Right atrium auricular region (tissue), 2 donors: ENCODE measurements at regions not wholly inside any gene's neighbourhood (a gene's known extent, or its start where the extent isn't known, plus 50 kb on each side); places are given as distances from the start of the nearest gene placed in this dataset.

Source experiments
- DNase-seq: peaks from one replicate; pipeline ENCODE4 v3.0.0-alpha.2; 2019; ENCODE audit warnings: low spot score
- H3K27ac ChIP-seq, 2 donors: fragments of 200-600 bp; sonication (generic); 1 replicate in 1 of 2; 2 replicates in 1 of 2; pipeline ENCODE4 v1.5.1; 2016 to 2019
- H3K27me3 ChIP-seq, 2 donors: fragments of 200-600 bp; sonication (generic); one replicate each; pipeline versions ENCODE4 v1.5.1 to v1.6.0; 2017 to 2019
- H3K36me3 ChIP-seq: fragments of 200-600 bp; sonication (generic); one replicate; pipeline ENCODE4 v1.5.1; 2016
- H3K4me1 ChIP-seq, 2 donors: fragments of 200-600 bp; sonication (generic); one replicate each; pipeline versions ENCODE4 v1.5.1 to v1.6.0; 2017 to 2019
- H3K4me3 ChIP-seq, 2 donors: fragments of 200-600 bp; sonication (generic); 1 replicate in 1 of 2; 2 replicates in 1 of 2; pipeline ENCODE4 v1.5.1; 2017 to 2019; ENCODE audit warnings: mild to moderate bottlenecking in 1 of 2, moderate library complexity in 1 of 2
- H3K9me3 ChIP-seq, 2 donors: fragments of 200-600 bp; sonication (generic); one replicate each; pipeline ENCODE4 v1.5.1; 2019
- TF ChIP-seq, protein P1 (sequence below), 2 donors: fragments of 200-600 bp; sonication (generic); IDR thresholded peaks; one replicate each; pipeline ENCODE4 v1.5.1; 2019; ENCODE audit warnings: antibody characterized with exemption in 2 of 2

- Histone ChIP-seq H3K27me3 (no peaks in the 10 kb centered on the region), H3K4me3 (no peak overlapping the region), H3K4me1 (no peaks in the 10 kb centered on the region), H3K27ac (no peak overlapping the region), H3K36me3 (no peaks in the 10 kb centered on the region), H3K9me3 (no peaks in the 10 kb centered on the region)
- TF ChIP-seq, protein P1, sequence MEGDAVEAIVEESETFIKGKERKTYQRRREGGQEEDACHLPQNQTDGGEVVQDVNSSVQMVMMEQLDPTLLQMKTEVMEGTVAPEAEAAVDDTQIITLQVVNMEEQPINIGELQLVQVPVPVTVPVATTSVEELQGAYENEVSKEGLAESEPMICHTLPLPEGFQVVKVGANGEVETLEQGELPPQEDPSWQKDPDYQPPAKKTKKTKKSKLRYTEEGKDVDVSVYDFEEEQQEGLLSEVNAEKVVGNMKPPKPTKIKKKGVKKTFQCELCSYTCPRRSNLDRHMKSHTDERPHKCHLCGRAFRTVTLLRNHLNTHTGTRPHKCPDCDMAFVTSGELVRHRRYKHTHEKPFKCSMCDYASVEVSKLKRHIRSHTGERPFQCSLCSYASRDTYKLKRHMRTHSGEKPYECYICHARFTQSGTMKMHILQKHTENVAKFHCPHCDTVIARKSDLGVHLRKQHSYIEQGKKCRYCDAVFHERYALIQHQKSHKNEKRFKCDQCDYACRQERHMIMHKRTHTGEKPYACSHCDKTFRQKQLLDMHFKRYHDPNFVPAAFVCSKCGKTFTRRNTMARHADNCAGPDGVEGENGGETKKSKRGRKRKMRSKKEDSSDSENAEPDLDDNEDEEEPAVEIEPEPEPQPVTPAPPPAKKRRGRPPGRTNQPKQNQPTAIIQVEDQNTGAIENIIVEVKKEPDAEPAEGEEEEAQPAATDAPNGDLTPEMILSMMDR (IDR thresholded peaks at IDR 0.05), result no peak
- no peak for DNase-seq
Measured at GRCh38 chr6:167392631-167393316, 67.9 kb downstream of the TTLL2 start.

DNA sequence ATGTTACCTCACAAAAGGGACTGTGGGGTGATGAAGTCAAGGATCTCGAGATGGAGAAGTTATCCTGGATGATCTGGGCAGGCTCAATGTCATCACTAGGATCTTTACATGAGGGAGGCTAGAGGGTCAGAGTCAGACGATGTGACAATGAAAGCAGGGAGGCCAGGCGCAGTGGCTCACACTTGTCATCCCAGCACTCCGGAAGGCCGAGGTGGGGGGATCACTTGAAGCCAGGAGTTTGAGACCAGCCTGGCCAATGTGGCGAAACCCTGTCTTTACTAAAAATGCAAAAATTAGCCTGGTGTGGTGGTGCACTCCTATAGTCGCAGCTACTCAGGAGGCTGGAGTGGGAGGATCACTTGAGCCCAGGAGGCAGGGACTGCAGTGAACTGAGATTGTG, 68.8 kb downstream of the TTLL2 start:
- Histone ChIP-seq H3K27me3 (no peaks in the 10 kb centered on the region), H3K36me3 (no peaks in the 10 kb centered on the region), H3K4me1 (no peaks in the 10 kb centered on the region), H3K27ac (no peak overlapping the region), H3K9me3 (no peaks in the 10 kb centered on the region), H3K4me3 (no peak overlapping the region)
- DNase-seq, result no peak
- TF ChIP-seq, protein P1 (IDR thresholded peaks at IDR 0.05), result no peak

- no peaks in the 10 kb centered on the region for H3K36me3 ChIP-seq
- no peaks in the 10 kb centered on the region for H3K4me1 ChIP-seq
- no peaks in the 10 kb centered on the region for H3K9me3 ChIP-seq
- DNase-seq, result no peak
- TF ChIP-seq, protein P1 (IDR thresholded peaks at IDR 0.05), result no peak
- H3K4me3 ChIP-seq, result no peak overlapping the region
- H3K27me3 ChIP-seq, result no peaks in the 10 kb centered on the region
- H3K27ac ChIP-seq, result no peak overlapping the region
Measured at GRCh38 chr6:167394339-167394738, 69.5 kb downstream of the TTLL2 start.

DNA sequence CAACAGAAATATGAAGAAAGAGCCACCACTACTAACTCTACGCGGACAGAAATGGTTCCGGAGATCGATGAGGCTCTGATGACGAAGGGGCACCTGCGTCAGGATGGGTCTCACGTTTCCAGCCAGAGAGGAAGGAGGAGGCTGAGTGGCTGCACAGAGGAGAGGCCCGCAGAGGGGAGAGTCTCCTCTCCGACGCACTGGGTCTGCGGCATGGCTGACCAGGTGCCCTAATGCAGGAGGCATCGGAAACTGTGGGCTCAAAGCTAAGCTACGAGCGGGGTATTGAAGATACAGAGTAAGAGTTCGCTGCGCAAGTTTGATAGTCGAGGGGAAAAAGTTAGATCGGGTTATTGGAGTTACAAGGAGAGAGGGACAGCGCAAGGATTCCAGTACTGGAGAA, 69.9 kb downstream of the TTLL2 start:
- no peak for DNase-seq
- H3K27me3 ChIP-seq, result no peaks in the 10 kb centered on the region
- H3K27ac ChIP-seq, result no peak overlapping the region
- H3K4me3 ChIP-seq, result no peak overlapping the region
- H3K4me1 ChIP-seq, result no peaks in the 10 kb centered on the region
- H3K36me3 ChIP-seq, result no peaks in the 10 kb centered on the region
- TF ChIP-seq, protein P1 (IDR thresholded peaks at IDR 0.05), result no peak
- H3K9me3 ChIP-seq, result no peaks in the 10 kb centered on the region

DNA sequence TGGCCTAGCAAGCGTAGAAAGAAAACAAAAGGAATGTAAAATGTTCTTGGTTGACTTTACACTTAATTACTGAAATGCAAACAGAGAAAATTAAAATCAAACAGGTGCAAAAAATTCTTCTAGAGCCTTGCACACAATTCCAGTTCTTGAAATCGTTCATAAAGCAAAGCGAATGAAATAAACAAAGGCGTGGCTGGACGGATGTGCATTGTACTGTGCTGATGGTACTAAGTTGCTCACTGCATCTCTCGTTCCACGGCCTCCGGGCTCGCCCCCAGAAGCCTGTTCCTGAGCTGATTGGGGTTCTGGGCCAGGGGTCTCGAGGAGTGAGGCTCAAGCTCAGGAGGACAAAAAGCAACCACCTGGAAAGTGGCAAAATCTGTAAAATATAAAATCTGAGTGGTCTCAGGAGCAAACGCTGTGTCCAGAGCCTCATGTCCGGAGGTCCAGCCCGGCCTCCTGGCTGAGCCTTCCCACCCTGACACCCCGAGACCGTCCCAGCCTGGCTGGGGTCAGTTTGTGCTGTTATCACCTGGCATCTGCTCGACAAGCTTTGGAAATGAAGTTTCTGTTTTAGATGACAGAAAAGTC, 71.3 kb downstream of the TTLL2 start:
- Histone ChIP-seq H3K9me3 (no peaks in the 10 kb centered on the region), H3K4me1 (no peaks in the 10 kb centered on the region), H3K36me3 (no peaks in the 10 kb centered on the region), H3K4me3 (no peak overlapping the region), H3K27me3 (no peaks in the 10 kb centered on the region), H3K27ac (no peak overlapping the region)
- TF ChIP-seq, protein P1 (IDR thresholded peaks at IDR 0.05), result no peak
- no peak for DNase-seq
